GM23338 (cell line): ENCODE measurements at regions not wholly inside any gene's neighbourhood (a gene's known extent, or its start where the extent isn't known, plus 50 kb on each side); places are given as distances from the start of the nearest gene placed in this dataset.

Experiments used
- ATAC-seq: fragments of 200-7000 bp; cut with Tn5 transposase; 3 replicates; pipeline ENCODE4 v1.9.1; 2020
- DNase-seq: peaks from one replicate; pipeline ENCODE4 v3.0.0-alpha.2; 2015; ENCODE audit warnings: low spot score
- H2AFZ ChIP-seq: fragments of 200-600 bp; sonication (generic); 2 replicates; pipeline ENCODE4 v1.8.0; 2016; ENCODE audit warnings: antibody characterized with exemption, mild to moderate bottlenecking, moderate library complexity
- H3F3A ChIP-seq: fragments of 200-600 bp; sonication (generic); replicated peaks from 2 replicates; pipeline ENCODE4 v1.8.0; 2017; ENCODE audit warnings: antibody characterized with exemption, mixed run types, low read depth
- H3K27ac ChIP-seq: fragments of 200-600 bp; sonication (generic); 2 replicates; pipeline ENCODE4 v1.6.1; 2016; ENCODE audit warnings: low read depth
- H3K27me3 ChIP-seq: fragments of 200-600 bp; sonication (generic); 2 replicates; pipeline ENCODE4 v1.8.0; 2016; ENCODE audit warnings: mild to moderate bottlenecking, mixed run types, moderate library complexity; ENCODE audit not compliant: insufficient read depth
- H3K36me3 ChIP-seq: fragments of 200-600 bp; sonication (generic); 2 replicates; pipeline ENCODE4 v1.8.0; 2016; ENCODE audit warnings: mild to moderate bottlenecking; ENCODE audit not compliant: insufficient read depth
- H3K4me1 ChIP-seq: fragments of 200-600 bp; sonication (generic); 2 replicates; pipeline ENCODE4 v1.8.0; 2016; ENCODE audit warnings: mild to moderate bottlenecking, moderate library complexity; ENCODE audit not compliant: insufficient read depth
- H3K4me2 ChIP-seq: fragments of 200-600 bp; sonication (generic); 2 replicates; pipeline ENCODE4 v1.7.1; 2017; ENCODE audit warnings: mixed run types
- H3K4me3 ChIP-seq: fragments of 200-600 bp; sonication (generic); 2 replicates; pipeline ENCODE4 v1.6.1; 2016; ENCODE audit warnings: mixed run types
- H3K79me2 ChIP-seq: fragments of 200-600 bp; sonication (generic); replicated peaks from 2 replicates; pipeline ENCODE4 v1.8.0; 2017; ENCODE audit warnings: mild to moderate bottlenecking; ENCODE audit not compliant: insufficient read depth
- H3K9me2 ChIP-seq: fragments of 200-600 bp; sonication (generic); 2 replicates; pipeline ENCODE4 v1.8.0; 2017; ENCODE audit not compliant: insufficient read depth
- H4K20me1 ChIP-seq: fragments of 200-600 bp; sonication (generic); replicated peaks from 2 replicates; pipeline ENCODE4 v1.8.0; 2017; ENCODE audit warnings: mild to moderate bottlenecking; ENCODE audit not compliant: insufficient read depth
- H3K27ac Mint-ChIP-seq: 2 replicates; pipeline ENCODE4 v1.8.0; 2020; ENCODE audit warnings: inconsistent platforms, mild to moderate bottlenecking, moderate library complexity, mixed read lengths
- H3K27me3 Mint-ChIP-seq: 3 replicates; pipeline ENCODE4 v1.8.0; 2022; ENCODE audit warnings: low read depth, mild to moderate bottlenecking, moderate library complexity, mixed read lengths, inconsistent platforms; ENCODE audit not compliant: insufficient read depth, poor library complexity
- H3K36me3 Mint-ChIP-seq: 3 replicates; pipeline ENCODE4 v1.8.0; 2021; ENCODE audit warnings: low read depth, mild to moderate bottlenecking, inconsistent platforms, moderate library complexity, mixed read lengths
- H3K4me1 Mint-ChIP-seq: 3 replicates; pipeline ENCODE4 v1.8.0; 2020; ENCODE audit warnings: mild to moderate bottlenecking, inconsistent platforms, mixed read lengths
- H3K4me3 Mint-ChIP-seq: 3 replicates; pipeline ENCODE4 v1.8.0; 2021; ENCODE audit warnings: moderate library complexity, mild to moderate bottlenecking, inconsistent platforms, mixed read lengths
- H3K9me3 Mint-ChIP-seq: 3 replicates; pipeline ENCODE4 v1.8.0; 2020; ENCODE audit warnings: moderate library complexity, mild to moderate bottlenecking, inconsistent platforms, mixed read lengths
- CREB1 ChIP-seq: fragments of 250-450 bp; sonication (Bioruptor Pico); IDR thresholded peaks from 2 replicates; pipeline ENCODE4 v1.5.0; 2020; ENCODE audit warnings: low read depth, mild to moderate bottlenecking, moderate library complexity
- EZH2 ChIP-seq: fragments of 200-600 bp; sonication (generic); IDR thresholded peaks from one replicate; pipeline ENCODE4 v1.8.0; 2017; ENCODE audit warnings: antibody characterized with exemption, mild to moderate bottlenecking, low read depth; ENCODE audit not compliant: unreplicated experiment
- EZH2phosphoT487 ChIP-seq: fragments of 200-600 bp; sonication (generic); IDR thresholded peaks from one replicate; pipeline ENCODE4 v1.8.1; 2018; ENCODE audit warnings: antibody characterized with exemption; ENCODE audit not compliant: unreplicated experiment
- NANOG ChIP-seq: IDR thresholded peaks from 2 replicates; pipeline ENCODE4 v1.6.1; 2016; ENCODE audit warnings: antibody characterized with exemption, borderline replicate concordance
- POLR2AphosphoS5 ChIP-seq: IDR thresholded peaks from 2 replicates; pipeline ENCODE4 v1.6.1; 2016; ENCODE audit warnings: antibody characterized with exemption, low read depth
- STAT1 ChIP-seq: IDR thresholded peaks from one replicate; pipeline ENCODE4 v1.6.1; 2016; ENCODE audit warnings: antibody characterized with exemption; ENCODE audit not compliant: unreplicated experiment
- ZNF114 ChIP-seq: fragments of 250-450 bp; sonication (Bioruptor Pico); IDR thresholded peaks from 2 replicates; pipeline ENCODE4 v1.5.0; 2020; ENCODE audit warnings: mild to moderate bottlenecking, moderate library complexity
- ZNF331 ChIP-seq: fragments of 250-450 bp; sonication (Bioruptor Pico); IDR thresholded peaks from 2 replicates; pipeline ENCODE4 v1.5.0; 2020; ENCODE audit warnings: low read depth, mild to moderate bottlenecking, moderate library complexity
- TF ChIP-seq, protein P1 (sequence below): fragments of 250-450 bp; sonication (Bioruptor Pico); IDR thresholded peaks from 2 replicates; pipeline ENCODE4 v1.5.0; 2020; ENCODE audit warnings: mild to moderate bottlenecking, moderate library complexity
- TF ChIP-seq, protein P2 (sequence below), 2 experiments: fragments of 200-600 bp in 1 of 2; sonication (generic) in 1 of 2; conservative IDR thresholded peaks; 2 replicates each; pipeline versions ENCODE4 v1.5.1 to v1.6.1; 2016 to 2017; ENCODE audit warnings: antibody characterized with exemption in 2 of 2, low read depth in 2 of 2, mild to moderate bottlenecking in 2 of 2, moderate library complexity in 1 of 2
- TF ChIP-seq, protein P3 (sequence below): IDR thresholded peaks from one replicate; pipeline ENCODE4 v1.6.1; 2018; ENCODE audit warnings: antibody characterized with exemption; ENCODE audit not compliant: unreplicated experiment

DNA sequence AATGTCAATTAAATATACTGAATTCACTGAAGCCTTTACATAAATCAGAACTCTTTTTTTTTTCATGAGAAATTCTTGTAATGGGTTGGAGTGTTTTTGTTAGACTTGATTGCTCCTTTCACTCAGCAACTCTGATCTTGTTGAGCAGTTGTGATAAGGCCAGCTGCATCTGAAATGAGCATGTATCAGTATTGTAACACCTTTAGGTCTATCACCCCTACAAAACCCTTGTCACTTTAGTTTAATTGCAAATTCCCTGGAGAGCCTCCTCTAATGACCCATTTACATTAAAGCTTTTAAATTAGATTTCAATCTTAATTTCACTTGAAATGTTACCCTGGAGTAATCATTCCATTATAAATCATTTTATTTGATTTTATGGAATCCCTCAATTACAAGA, 346.8 kb upstream of the TCF4 start (continued):
- TF ChIP-seq, protein P1, sequence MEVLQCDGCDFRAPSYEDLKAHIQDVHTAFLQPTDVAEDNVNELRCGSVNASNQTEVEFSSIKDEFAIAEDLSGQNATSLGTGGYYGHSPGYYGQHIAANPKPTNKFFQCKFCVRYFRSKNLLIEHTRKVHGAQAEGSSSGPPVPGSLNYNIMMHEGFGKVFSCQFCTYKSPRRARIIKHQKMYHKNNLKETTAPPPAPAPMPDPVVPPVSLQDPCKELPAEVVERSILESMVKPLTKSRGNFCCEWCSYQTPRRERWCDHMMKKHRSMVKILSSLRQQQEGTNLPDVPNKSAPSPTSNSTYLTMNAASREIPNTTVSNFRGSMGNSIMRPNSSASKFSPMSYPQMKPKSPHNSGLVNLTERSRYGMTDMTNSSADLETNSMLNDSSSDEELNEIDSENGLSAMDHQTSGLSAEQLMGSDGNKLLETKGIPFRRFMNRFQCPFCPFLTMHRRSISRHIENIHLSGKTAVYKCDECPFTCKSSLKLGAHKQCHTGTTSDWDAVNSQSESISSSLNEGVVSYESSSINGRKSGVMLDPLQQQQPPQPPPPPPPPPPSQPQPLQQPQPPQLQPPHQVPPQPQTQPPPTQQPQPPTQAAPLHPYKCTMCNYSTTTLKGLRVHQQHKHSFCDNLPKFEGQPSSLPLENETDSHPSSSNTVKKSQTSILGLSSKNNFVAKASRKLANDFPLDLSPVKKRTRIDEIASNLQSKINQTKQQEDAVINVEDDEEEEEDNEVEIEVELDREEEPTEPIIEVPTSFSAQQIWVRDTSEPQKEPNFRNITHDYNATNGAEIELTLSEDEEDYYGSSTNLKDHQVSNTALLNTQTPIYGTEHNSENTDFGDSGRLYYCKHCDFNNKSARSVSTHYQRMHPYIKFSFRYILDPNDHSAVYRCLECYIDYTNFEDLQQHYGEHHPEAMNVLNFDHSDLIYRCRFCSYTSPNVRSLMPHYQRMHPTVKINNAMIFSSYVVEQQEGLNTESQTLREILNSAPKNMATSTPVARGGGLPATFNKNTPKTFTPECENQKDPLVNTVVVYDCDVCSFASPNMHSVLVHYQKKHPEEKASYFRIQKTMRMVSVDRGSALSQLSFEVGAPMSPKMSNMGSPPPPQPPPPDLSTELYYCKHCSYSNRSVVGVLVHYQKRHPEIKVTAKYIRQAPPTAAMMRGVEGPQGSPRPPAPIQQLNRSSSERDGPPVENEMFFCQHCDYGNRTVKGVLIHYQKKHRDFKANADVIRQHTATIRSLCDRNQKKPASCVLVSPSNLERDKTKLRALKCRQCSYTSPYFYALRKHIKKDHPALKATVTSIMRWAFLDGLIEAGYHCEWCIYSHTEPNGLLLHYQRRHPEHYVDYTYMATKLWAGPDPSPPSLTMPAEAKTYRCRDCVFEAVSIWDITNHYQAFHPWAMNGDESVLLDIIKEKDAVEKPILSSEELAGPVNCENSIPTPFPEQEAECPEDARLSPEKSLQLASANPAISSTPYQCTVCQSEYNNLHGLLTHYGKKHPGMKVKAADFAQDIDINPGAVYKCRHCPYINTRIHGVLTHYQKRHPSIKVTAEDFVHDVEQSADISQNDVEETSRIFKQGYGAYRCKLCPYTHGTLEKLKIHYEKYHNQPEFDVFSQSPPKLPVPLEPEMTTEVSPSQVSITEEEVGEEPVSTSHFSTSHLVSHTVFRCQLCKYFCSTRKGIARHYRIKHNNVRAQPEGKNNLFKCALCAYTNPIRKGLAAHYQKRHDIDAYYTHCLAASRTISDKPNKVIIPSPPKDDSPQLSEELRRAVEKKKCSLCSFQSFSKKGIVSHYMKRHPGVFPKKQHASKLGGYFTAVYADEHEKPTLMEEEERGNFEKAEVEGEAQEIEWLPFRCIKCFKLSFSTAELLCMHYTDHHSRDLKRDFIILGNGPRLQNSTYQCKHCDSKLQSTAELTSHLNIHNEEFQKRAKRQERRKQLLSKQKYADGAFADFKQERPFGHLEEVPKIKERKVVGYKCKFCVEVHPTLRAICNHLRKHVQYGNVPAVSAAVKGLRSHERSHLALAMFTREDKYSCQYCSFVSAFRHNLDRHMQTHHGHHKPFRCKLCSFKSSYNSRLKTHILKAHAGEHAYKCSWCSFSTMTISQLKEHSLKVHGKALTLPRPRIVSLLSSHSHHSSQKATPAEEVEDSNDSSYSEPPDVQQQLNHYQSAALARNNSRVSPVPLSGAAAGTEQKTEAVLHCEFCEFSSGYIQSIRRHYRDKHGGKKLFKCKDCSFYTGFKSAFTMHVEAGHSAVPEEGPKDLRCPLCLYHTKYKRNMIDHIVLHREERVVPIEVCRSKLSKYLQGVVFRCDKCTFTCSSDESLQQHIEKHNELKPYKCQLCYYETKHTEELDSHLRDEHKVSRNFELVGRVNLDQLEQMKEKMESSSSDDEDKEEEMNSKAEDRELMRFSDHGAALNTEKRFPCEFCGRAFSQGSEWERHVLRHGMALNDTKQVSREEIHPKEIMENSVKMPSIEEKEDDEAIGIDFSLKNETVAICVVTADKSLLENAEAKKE (CRISPR knock-in tag) = no peak
- TF ChIP-seq, protein P2, sequence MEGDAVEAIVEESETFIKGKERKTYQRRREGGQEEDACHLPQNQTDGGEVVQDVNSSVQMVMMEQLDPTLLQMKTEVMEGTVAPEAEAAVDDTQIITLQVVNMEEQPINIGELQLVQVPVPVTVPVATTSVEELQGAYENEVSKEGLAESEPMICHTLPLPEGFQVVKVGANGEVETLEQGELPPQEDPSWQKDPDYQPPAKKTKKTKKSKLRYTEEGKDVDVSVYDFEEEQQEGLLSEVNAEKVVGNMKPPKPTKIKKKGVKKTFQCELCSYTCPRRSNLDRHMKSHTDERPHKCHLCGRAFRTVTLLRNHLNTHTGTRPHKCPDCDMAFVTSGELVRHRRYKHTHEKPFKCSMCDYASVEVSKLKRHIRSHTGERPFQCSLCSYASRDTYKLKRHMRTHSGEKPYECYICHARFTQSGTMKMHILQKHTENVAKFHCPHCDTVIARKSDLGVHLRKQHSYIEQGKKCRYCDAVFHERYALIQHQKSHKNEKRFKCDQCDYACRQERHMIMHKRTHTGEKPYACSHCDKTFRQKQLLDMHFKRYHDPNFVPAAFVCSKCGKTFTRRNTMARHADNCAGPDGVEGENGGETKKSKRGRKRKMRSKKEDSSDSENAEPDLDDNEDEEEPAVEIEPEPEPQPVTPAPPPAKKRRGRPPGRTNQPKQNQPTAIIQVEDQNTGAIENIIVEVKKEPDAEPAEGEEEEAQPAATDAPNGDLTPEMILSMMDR (conservative IDR thresholded peaks at IDR 0.05; ENCODE audit: low read depth in 2 of 2) = no peak
- TF ChIP-seq NANOG = no peak
- no peak for TF ChIP-seq EZH2phosphoT487

DNA sequence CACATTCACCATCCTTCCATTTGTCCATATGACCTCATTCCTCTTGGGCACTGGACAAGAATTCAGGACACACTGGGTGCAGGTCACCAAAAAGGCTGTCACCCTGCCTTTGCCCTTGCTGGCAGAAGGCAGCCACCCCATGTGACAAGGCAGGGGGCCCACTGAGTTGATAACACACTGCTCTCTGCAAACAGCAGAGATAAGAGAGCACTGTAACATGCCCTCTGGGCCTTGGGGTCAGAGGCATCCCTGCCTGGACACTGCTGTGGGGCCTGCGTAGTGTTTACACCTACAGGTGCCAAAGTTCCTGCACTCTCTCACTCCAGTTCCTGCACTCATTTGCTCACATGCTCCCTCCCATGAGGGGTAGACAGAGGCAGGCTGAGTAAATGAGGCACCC, 344.7 kb upstream of the TCF4 start:
- Mint-ChIP-seq H3K27ac (no peak overlapping the region), H3K4me3 (no peak overlapping the region), H3K36me3 (peaks cover 8% of the 10 kb centered on the region; the same call in 2 of the 3 replicates), H3K27me3 (peaks cover 3% of the 10 kb centered on the region), H3K9me3 (peaks cover 8% of the 10 kb centered on the region), H3K4me1 (no peaks in the 10 kb centered on the region)
- Histone ChIP-seq H3K4me3 (no peak overlapping the region), H3K4me2 (no peak overlapping the region), H3F3A (no peaks in the 10 kb centered on the region), H4K20me1 (no peaks in the 10 kb centered on the region), H3K27me3 (no peaks in the 10 kb centered on the region), H3K79me2 (no peaks in the 10 kb centered on the region), H2AFZ (no peak overlapping the region), H3K9me2 (no peaks in the 10 kb centered on the region; the same call in none of the 2 replicates), H3K27ac (no peak overlapping the region), H3K36me3 (peaks cover 7% of the 10 kb centered on the region; the same call in 1 of the 2 replicates), H3K4me1 (no peaks in the 10 kb centered on the region; the same call in 1 of the 2 replicates)
- ATAC-seq (no peak), DNase-seq (no peak)
- TF ChIP-seq CREB1 = no peak
- TF ChIP-seq POLR2AphosphoS5 = no peak
- no peak for TF ChIP-seq EZH2phosphoT487
- no peak for TF ChIP-seq ZNF331 (CRISPR knock-in tag)
- TF ChIP-seq STAT1 = no peak
- TF ChIP-seq, protein P3, sequence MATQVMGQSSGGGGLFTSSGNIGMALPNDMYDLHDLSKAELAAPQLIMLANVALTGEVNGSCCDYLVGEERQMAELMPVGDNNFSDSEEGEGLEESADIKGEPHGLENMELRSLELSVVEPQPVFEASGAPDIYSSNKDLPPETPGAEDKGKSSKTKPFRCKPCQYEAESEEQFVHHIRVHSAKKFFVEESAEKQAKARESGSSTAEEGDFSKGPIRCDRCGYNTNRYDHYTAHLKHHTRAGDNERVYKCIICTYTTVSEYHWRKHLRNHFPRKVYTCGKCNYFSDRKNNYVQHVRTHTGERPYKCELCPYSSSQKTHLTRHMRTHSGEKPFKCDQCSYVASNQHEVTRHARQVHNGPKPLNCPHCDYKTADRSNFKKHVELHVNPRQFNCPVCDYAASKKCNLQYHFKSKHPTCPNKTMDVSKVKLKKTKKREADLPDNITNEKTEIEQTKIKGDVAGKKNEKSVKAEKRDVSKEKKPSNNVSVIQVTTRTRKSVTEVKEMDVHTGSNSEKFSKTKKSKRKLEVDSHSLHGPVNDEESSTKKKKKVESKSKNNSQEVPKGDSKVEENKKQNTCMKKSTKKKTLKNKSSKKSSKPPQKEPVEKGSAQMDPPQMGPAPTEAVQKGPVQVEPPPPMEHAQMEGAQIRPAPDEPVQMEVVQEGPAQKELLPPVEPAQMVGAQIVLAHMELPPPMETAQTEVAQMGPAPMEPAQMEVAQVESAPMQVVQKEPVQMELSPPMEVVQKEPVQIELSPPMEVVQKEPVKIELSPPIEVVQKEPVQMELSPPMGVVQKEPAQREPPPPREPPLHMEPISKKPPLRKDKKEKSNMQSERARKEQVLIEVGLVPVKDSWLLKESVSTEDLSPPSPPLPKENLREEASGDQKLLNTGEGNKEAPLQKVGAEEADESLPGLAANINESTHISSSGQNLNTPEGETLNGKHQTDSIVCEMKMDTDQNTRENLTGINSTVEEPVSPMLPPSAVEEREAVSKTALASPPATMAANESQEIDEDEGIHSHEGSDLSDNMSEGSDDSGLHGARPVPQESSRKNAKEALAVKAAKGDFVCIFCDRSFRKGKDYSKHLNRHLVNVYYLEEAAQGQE = no peak
- no peak for TF ChIP-seq NANOG
- no peak for TF ChIP-seq ZNF114
- TF ChIP-seq, protein P2 (conservative IDR thresholded peaks at IDR 0.05; ENCODE audit: low read depth in 2 of 2) = no peak
- no peak for TF ChIP-seq EZH2
